ENCODE measurements at regions not wholly inside any gene's neighbourhood (a gene's known extent, or its start where the extent isn't known, plus 50 kb on each side); places are given as distances from the start of the nearest gene placed in this dataset.

DNA sequence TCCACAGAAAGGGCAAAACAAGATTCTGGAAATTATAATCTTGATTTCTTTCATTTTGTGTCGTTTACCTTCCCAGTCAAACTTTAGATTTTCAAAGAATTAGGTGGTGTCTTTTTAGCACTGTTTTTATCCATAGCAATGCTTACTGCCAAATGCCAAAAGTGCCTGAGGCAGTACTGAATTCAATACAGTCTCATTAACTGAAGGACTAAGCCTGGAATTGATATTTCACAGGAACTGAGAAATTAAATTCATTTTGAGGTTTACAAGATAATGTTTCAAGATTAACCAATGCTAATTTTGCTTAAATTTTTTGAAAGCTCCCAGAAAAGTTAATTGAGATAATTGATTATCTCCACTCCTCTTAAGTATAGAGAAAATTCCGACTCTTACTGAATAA lies 68.8 kb upstream of the ARHGAP24 start:
- H3T11ph ChIP-seq (ENCODE audit: low read length), result no peak overlapping the region
- no peaks in the 10 kb centered on the region for H4K20me1 ChIP-seq (ENCODE audit: control insufficient read depth, insufficient read depth, insufficient read length)
- H2BK20ac ChIP-seq (ENCODE audit: low read depth, low read length, poor library complexity, severe bottlenecking), result no peak overlapping the region
- H3K56ac ChIP-seq (ENCODE audit: insufficient read length, low read depth, low read length), result no peak overlapping the region
- no peak overlapping the region for H3K23ac ChIP-seq (ENCODE audit: insufficient read length, low read depth, low read length)
- H2BK120ac ChIP-seq (ENCODE audit: low read depth, low read length, poor library complexity, severe bottlenecking), result no peak overlapping the region
- no peak for DNase-seq
- no peaks in the 10 kb centered on the region for H3K27me3 Mint-ChIP-seq (ENCODE audit: low read depth)
- no peak overlapping the region for H4K8ac ChIP-seq (replicated peaks; ENCODE audit: insufficient read length, low read depth, low read length)
- H3K4me1 ChIP-seq (ENCODE audit: insufficient read depth, low read length), result no peaks in the 10 kb centered on the region
- no peak overlapping the region for H3K9ac ChIP-seq (ENCODE audit: extremely low read depth, insufficient read length, low read length)
- no peak overlapping the region for H2AFZ ChIP-seq (ENCODE audit: low read length)
- H3K18ac ChIP-seq (ENCODE audit: insufficient read length, low read depth, low read length), result no peak overlapping the region
- H3K4me2 ChIP-seq (ENCODE audit: insufficient read depth, insufficient read length, low read length), result no peak overlapping the region
- H4K91ac ChIP-seq (ENCODE audit: insufficient read length, low read depth, low read length), result no peak overlapping the region
- H2AK5ac ChIP-seq (ENCODE audit: insufficient read length, low read length), result no peak overlapping the region
- H3K27ac ChIP-seq (ENCODE audit: insufficient read length, low read depth, low read length), result no peak overlapping the region
- H2BK12ac ChIP-seq (ENCODE audit: insufficient read length, low read depth, low read length), result no peak overlapping the region
- H3K4ac ChIP-seq (ENCODE audit: low read depth, low read length), result no peak overlapping the region
- H4K5ac ChIP-seq (ENCODE audit: insufficient read length, low read depth, low read length), result no peak overlapping the region
- H3K9me3 ChIP-seq (ENCODE audit: control insufficient read depth, low read depth, low read length), result no peaks in the 10 kb centered on the region
- no peaks in the 10 kb centered on the region for H3K4me1 Mint-ChIP-seq
- H2BK5ac ChIP-seq (ENCODE audit: insufficient read length, low read length), result no peak overlapping the region
- no peaks in the 10 kb centered on the region for H3K23me2 ChIP-seq (ENCODE audit: insufficient read length, low read depth, low read length, poor library complexity, severe bottlenecking)
- H3K27ac Mint-ChIP-seq, result no peak overlapping the region
- H3K36me3 Mint-ChIP-seq (ENCODE audit: insufficient read depth in 1 of 3, low read depth in 3 of 3), result no peaks in the 10 kb centered on the region
- no peak overlapping the region for H3K14ac ChIP-seq (ENCODE audit: insufficient read depth, low read length)
- no peaks in the 10 kb centered on the region for H3K79me2 ChIP-seq (ENCODE audit: insufficient read depth, low read length)
- H3K4me3 Mint-ChIP-seq, result no peak overlapping the region
- no peaks in the 10 kb centered on the region for H3K27me3 ChIP-seq (ENCODE audit: insufficient read depth, low read length)
- H2BK15ac ChIP-seq (ENCODE audit: low read depth, low read length), result no peak overlapping the region
- no CpG with 5 or more reads among the region's 2 CpGs for WGBS (ENCODE audit: extremely low coverage, insufficient read length, low lambda C conversion rate)
- H3K79me1 ChIP-seq (ENCODE audit: insufficient read depth, low read depth, low read length, poor library complexity, severe bottlenecking), result no peaks in the 10 kb centered on the region
- no peak for TF ChIP-seq CTCF (conservative IDR thresholded peaks at IDR 0.05)
- no peaks in the 10 kb centered on the region for H3K9me3 Mint-ChIP-seq

Data from H9 (cell line).